GM19351 (cell line): ENCODE measurements at regions not wholly inside any gene's neighbourhood (a gene's known extent, or its start where the extent isn't known, plus 50 kb on each side); places are given as distances from the start of the nearest gene placed in this dataset.

Experiments
- ATAC-seq: cut with Tn5 transposase; IDR thresholded peaks from one replicate; pipeline ENCODE4 v1.9.1; 2021; ENCODE audit warnings: mild to moderate bottlenecking, moderate library complexity; ENCODE audit not compliant: unreplicated experiment

GRCh38 chr3:82311901-82312300 lies 550.5 kb upstream of the GBE1 start:
- ATAC-seq: no peak

GRCh38 chr3:82308755-82309154 lies 547.3 kb upstream of the GBE1 start:
- ATAC-seq: no peak

GRCh38 chr3:82306189-82306588 lies 544.7 kb upstream of the GBE1 start:
- ATAC-seq: no peak

GRCh38 chr3:82294609-82295008 lies 533.2 kb upstream of the GBE1 start:
- no peak for ATAC-seq

- ATAC-seq: no peak
These were observed 532.4 kb upstream of the GBE1 start for GRCh38 chr3:82293867-82294266.

GRCh38 chr3:82293435-82293834 lies 532.0 kb upstream of the GBE1 start:
- no peak for ATAC-seq

GRCh38 chr3:82287562-82287961 lies 526.1 kb upstream of the GBE1 start:
- ATAC-seq: no peak

GRCh38 chr3:82281205-82281604 lies 519.8 kb upstream of the GBE1 start:
- no peak for ATAC-seq

GRCh38 chr3:82276992-82277391 lies 515.5 kb upstream of the GBE1 start:
- no peak for ATAC-seq

- no peak for ATAC-seq
These were observed 513.5 kb upstream of the GBE1 start for GRCh38 chr3:82274897-82275296.

- ATAC-seq: no peak
These were observed 504.3 kb upstream of the GBE1 start for GRCh38 chr3:82265747-82266146.

GRCh38 chr3:82262193-82262592 lies 500.7 kb upstream of the GBE1 start:
- ATAC-seq: no peak

GRCh38 chr3:82261637-82262036 lies 500.2 kb upstream of the GBE1 start:
- no peak for ATAC-seq

GRCh38 chr3:82261013-82261412 lies 499.6 kb upstream of the GBE1 start:
- ATAC-seq: no peak

- no peak for ATAC-seq
These were observed 498.5 kb upstream of the GBE1 start for GRCh38 chr3:82259994-82260393.

GRCh38 chr3:82240322-82240721 lies 478.9 kb upstream of the GBE1 start:
- ATAC-seq: no peak

- no peak for ATAC-seq
These were observed 474.8 kb upstream of the GBE1 start for GRCh38 chr3:82236257-82236656.

GRCh38 chr3:82229397-82229796 lies 468.0 kb upstream of the GBE1 start:
- peak; percentile 86 for ATAC-seq

GRCh38 chr3:82224661-82225060 lies 463.2 kb upstream of the GBE1 start:
- ATAC-seq: no peak

- no peak for ATAC-seq
These were observed 461.0 kb upstream of the GBE1 start for GRCh38 chr3:82222401-82222800.

GRCh38 chr3:82217571-82217970 lies 456.1 kb upstream of the GBE1 start:
- no peak for ATAC-seq

GRCh38 chr3:82208002-82208710 lies 446.7 kb upstream of the GBE1 start:
- ATAC-seq: no peak

- ATAC-seq: no peak
These were observed 440.8 kb upstream of the GBE1 start for GRCh38 chr3:82202269-82202668.
